ENCODE measurements at regions not wholly inside any gene's neighbourhood (a gene's known extent, or its start where the extent isn't known, plus 50 kb on each side); places are given as distances from the start of the nearest gene placed in this dataset.

- Histone ChIP-seq H3K4me3 (no peak overlapping the region), H3K27me3 (no peaks in the 10 kb centered on the region), H3K36me3 (no peaks in the 10 kb centered on the region), H3K9me3 (no peaks in the 10 kb centered on the region), H3K27ac (replicated peaks in 1 of 4) (no peak overlapping the region), H3K4me1 (peaks cover 0 to 7% (median 0%) of the 10 kb centered on the region in 4 donors)
- TF ChIP-seq EP300 (IDR thresholded peaks at IDR 0.05) (no peak), CTCF (IDR thresholded peaks at IDR 0.05) (no peak), POLR2AphosphoS5 (IDR thresholded peaks at IDR 0.05) (no peak), POLR2A (IDR thresholded peaks at IDR 0.05; ENCODE audit: low read depth) (no peak)
- intact Hi-C loops (cut with DNase I), result no loop called here
- WGBS, result 44% methylated on average over 2 of the region's 2 CpGs
- DNase-seq (ENCODE audit: extremely low spot score), result no peak
Observed at GRCh38 chrX:4881277-4881676, 1167.8 kb upstream of the PRKX start.

GRCh38 chrX:4878640-4879039 is 1165.2 kb upstream of the PRKX start:
- intact Hi-C loops (cut with DNase I), result no loop called here
- 81% methylated on average over 3 of the region's 3 CpGs for WGBS
- no peak for TF ChIP-seq POLR2AphosphoS5 (IDR thresholded peaks at IDR 0.05)
- no peak for TF ChIP-seq POLR2A (IDR thresholded peaks at IDR 0.05; ENCODE audit: low read depth)
- TF ChIP-seq EP300 (IDR thresholded peaks at IDR 0.05), result no peak

GRCh38 chrX:4876268-4876667 is 1162.8 kb upstream of the PRKX start:
- Histone ChIP-seq H3K9me3 (no peaks in the 10 kb centered on the region), H3K36me3 (no peaks in the 10 kb centered on the region), H3K4me3 (no peak overlapping the region), H3K4me1 (peaks cover 0 to under 1% (median 0%) of the 10 kb centered on the region in 4 donors), H3K27ac (replicated peaks in 1 of 4) (no peak overlapping the region), H3K27me3 (no peaks in the 10 kb centered on the region)
- TF ChIP-seq EP300 (IDR thresholded peaks at IDR 0.05), result no peak
- TF ChIP-seq POLR2A (IDR thresholded peaks at IDR 0.05; ENCODE audit: low read depth), result no peak
- TF ChIP-seq POLR2AphosphoS5 (IDR thresholded peaks at IDR 0.05), result no peak
- no peak for TF ChIP-seq CTCF (IDR thresholded peaks at IDR 0.05)
- intact Hi-C loops (cut with DNase I), result no loop called here
- 73% methylated on average over 3 of the region's 3 CpGs for WGBS
- DNase-seq (ENCODE audit: extremely low spot score), result no peak

More at GRCh38 chrX:4878640-4879039, 1165.2 kb upstream of the PRKX start:
- Histone ChIP-seq H3K9me3 (no peaks in the 10 kb centered on the region), H3K27me3 (no peaks in the 10 kb centered on the region), H3K4me3 (no peak overlapping the region), H3K4me1 (peaks cover 0 to 7% (median 0%) of the 10 kb centered on the region in 4 donors), H3K36me3 (no peaks in the 10 kb centered on the region), H3K27ac (replicated peaks in 1 of 4) (no peak overlapping the region)
- DNase-seq (ENCODE audit: extremely low spot score), result no peak

- no peak overlapping the region for H3K4me3 ChIP-seq
- peaks cover 0 to 5% (median 0%) of the 10 kb centered on the region in 4 donors for H3K9me3 ChIP-seq
- intact Hi-C loops (cut with DNase I), result no loop called here
- no peaks in the 10 kb centered on the region for H3K36me3 ChIP-seq
- no peak overlapping the region for H3K27ac ChIP-seq (replicated peaks in 1 of 4)
- H3K4me1 ChIP-seq, result no peaks in the 10 kb centered on the region
- TF ChIP-seq POLR2A (IDR thresholded peaks at IDR 0.05; ENCODE audit: low read depth) (no peak), CTCF (IDR thresholded peaks at IDR 0.05) (no peak), POLR2AphosphoS5 (IDR thresholded peaks at IDR 0.05) (no peak), EP300 (IDR thresholded peaks at IDR 0.05) (no peak)
- no peak for DNase-seq (ENCODE audit: extremely low spot score)
- no peaks in the 10 kb centered on the region for H3K27me3 ChIP-seq
- WGBS, result 93% methylated on average over 2 of the region's 2 CpGs
Observed at GRCh38 chrX:4851534-4851933, 1138.1 kb upstream of the PRKX start.

- Histone ChIP-seq H3K4me3 (no peak overlapping the region), H3K36me3 (no peaks in the 10 kb centered on the region), H3K27ac (replicated peaks in 1 of 4) (no peak overlapping the region), H3K27me3 (no peaks in the 10 kb centered on the region), H3K4me1 (no peaks in the 10 kb centered on the region), H3K9me3 (peaks cover 0 to 5% (median 0%) of the 10 kb centered on the region in 4 donors)
- intact Hi-C loops (cut with DNase I), result no loop called here
- DNase-seq (ENCODE audit: extremely low spot score), result no peak
- WGBS, result 81% methylated on average over 4 of the region's 4 CpGs
- no peak for TF ChIP-seq EP300 (IDR thresholded peaks at IDR 0.05)
- no peak for TF ChIP-seq CTCF (IDR thresholded peaks at IDR 0.05)
- no peak for TF ChIP-seq POLR2A (IDR thresholded peaks at IDR 0.05; ENCODE audit: low read depth)
- TF ChIP-seq POLR2AphosphoS5 (IDR thresholded peaks at IDR 0.05), result no peak
Observed at GRCh38 chrX:4850312-4850711, 1136.9 kb upstream of the PRKX start.
